HCT116 (cell line): ENCODE measurements at regions not wholly inside any gene's neighbourhood (a gene's known extent, or its start where the extent isn't known, plus 50 kb on each side); places are given as distances from the start of the nearest gene placed in this dataset.
A peak's percentile ranks its signal among the peaks of the same experiment; 100 is the strongest.

Source experiments
- ATAC-seq: fragments of 200-7000 bp; cut with Tn5 transposase; 2 replicates; pipeline ENCODE4 v1.9.1; 2020; ENCODE audit warnings: mild to moderate bottlenecking, moderate library complexity
- BruUV-seq: library from RNA; stranded (reverse); fragments of 400-500 nt; replicated peaks from 2 replicates; lab custom pipeline; 2021; lab: Mats Ljungman, UMichigan
- CTCF ChIA-PET: fragments of 300-600 bp; sonication (Branson Sonifier 250); formaldehyde crosslinking; loops from one replicate; lab custom pipeline; 2021; ENCODE audit warnings: antibody characterized with exemption; lab: Charles Lee
- POLR2A ChIA-PET: fragments of 300-600, 350-600 bp; sonication (Branson Sonifier 250); formaldehyde crosslinking; loops from one replicate; lab custom pipeline; 2021; ENCODE audit warnings: antibody characterized with exemption; lab: Charles Lee
- RAD21 ChIA-PET, 2 experiments: fragments of 300-600 bp; sonication (Branson Sonifier 250); formaldehyde crosslinking; loops; one replicate each; lab custom pipeline; 2023; ENCODE audit warnings: low total read pairs in 2 of 2; ENCODE audit not compliant: uncharacterized antibody in 2 of 2, unreplicated experiment in 2 of 2, low non-redundant PET in 1 of 2; lab: Charles Lee
- DNase-seq: peaks from one replicate; pipeline ENCODE4 v3.0.0-alpha.2; 2010; ENCODE audit warnings: low read depth, low spot score
- H2AFZ ChIP-seq: fragments of 200-600 bp; shearing (Covaris generic), sonication (generic); 2 replicates; pipeline ENCODE4 v1.6.1; 2017; ENCODE audit warnings: low read depth, mixed run types, mixed read lengths, antibody characterized with exemption, low read length; ENCODE audit not compliant: poor library complexity, severe bottlenecking
- H3K27ac ChIP-seq: 2 replicates; pipeline ENCODE4 v1.5.1; 2012; ENCODE audit warnings: low read depth, low read length
- H3K27me3 ChIP-seq: fragments of 200-600 bp; sonication (generic); 2 replicates; pipeline ENCODE4 v1.6.1; 2016; ENCODE audit warnings: mixed run types, low read length, mixed read lengths; ENCODE audit not compliant: insufficient read depth
- H3K36me3 ChIP-seq, 2 experiments: fragments of 200-500 bp in 1 of 2; fragments of 200-600 bp in 1 of 2; sonication (Bioruptor generic) in 1 of 2; sonication (generic) in 1 of 2; 2 replicates each; pipeline versions ENCODE4 v1.5.1 to v1.6.1; 2014 to 2016; ENCODE audit warnings: low read length in 2 of 2, inconsistent platforms in 1 of 2, mixed read lengths in 1 of 2, mixed run types in 1 of 2; ENCODE audit not compliant: insufficient read depth in 2 of 2, control insufficient read depth in 1 of 2
- H3K4me1 ChIP-seq, 2 experiments: fragments of 200-600 bp in 1 of 2; sonication (generic) in 1 of 2; 2 replicates each; pipeline versions ENCODE4 v1.5.1 to v1.6.1; 2012 to 2017; ENCODE audit warnings: low read length in 2 of 2, inconsistent platforms in 1 of 2, mild to moderate bottlenecking in 1 of 2, mixed read lengths in 1 of 2, mixed run types in 1 of 2, moderate library complexity in 1 of 2; ENCODE audit not compliant: insufficient read depth in 2 of 2, control insufficient read depth in 1 of 2
- H3K4me2 ChIP-seq: fragments of 200-600 bp; sonication (generic); 2 replicates; pipeline ENCODE4 v1.6.1; 2017; ENCODE audit warnings: mixed run types, low read length, mixed read lengths
- H3K4me3 ChIP-seq, 2 experiments: fragments of 200-600 bp in 1 of 2; sonication (generic) in 1 of 2; replicated peaks in 1 of 2; 2 replicates each; pipeline ENCODE4 v1.5.1; 2011 to 2016; ENCODE audit warnings: low read length in 2 of 2, control low read depth in 1 of 2, low read depth in 1 of 2, mild to moderate bottlenecking in 1 of 2, mixed read lengths in 1 of 2, mixed run types in 1 of 2
- H3K79me2 ChIP-seq: fragments of 200-600 bp; sonication (generic); 2 replicates; pipeline ENCODE4 v1.6.1; 2017; ENCODE audit warnings: mild to moderate bottlenecking, mixed run types, low read length, moderate library complexity, mixed read lengths; ENCODE audit not compliant: insufficient read depth
- H3K9ac ChIP-seq: fragments of 200-600 bp; sonication (generic); 2 replicates; pipeline ENCODE4 v1.6.1; 2016; ENCODE audit warnings: low read length, mixed read lengths
- H3K9me2 ChIP-seq: fragments of 200-600 bp; sonication (generic), shearing (Covaris generic); 2 replicates; pipeline ENCODE4 v1.6.1; 2017; ENCODE audit warnings: mixed run types, mild to moderate bottlenecking, moderate library complexity; ENCODE audit not compliant: insufficient read depth
- H3K9me3 ChIP-seq, 2 experiments: fragments of 200-500 bp in 1 of 2; fragments of 200-600 bp in 1 of 2; sonication (Bioruptor generic) in 1 of 2; sonication (generic) in 1 of 2; 2 replicates each; pipeline ENCODE4 v1.6.1; 2014 to 2017; ENCODE audit warnings: low read length in 2 of 2, mixed read lengths in 2 of 2, inconsistent platforms in 1 of 2, low read depth in 1 of 2, mild to moderate bottlenecking in 1 of 2, mixed run types in 1 of 2, moderate library complexity in 1 of 2; ENCODE audit not compliant: control insufficient read depth in 1 of 2, insufficient read depth in 1 of 2
- H4K20me1 ChIP-seq: fragments of 200-600 bp; sonication (generic), shearing (Covaris generic); 2 replicates; pipeline ENCODE4 v1.6.1; 2017; ENCODE audit warnings: mixed run types, mild to moderate bottlenecking, moderate library complexity; ENCODE audit not compliant: insufficient read depth
- CBX3 ChIP-seq: IDR thresholded peaks from 2 replicates; pipeline ENCODE4 v1.6.1; 2012; ENCODE audit warnings: low read depth
- CEBPB ChIP-seq: IDR thresholded peaks from 2 replicates; pipeline ENCODE4 v1.6.1; 2012; ENCODE audit warnings: low read depth
- ELF1 ChIP-seq: IDR thresholded peaks from 2 replicates; pipeline ENCODE4 v1.6.1; 2012; ENCODE audit warnings: low read depth, borderline replicate concordance
- EZH2 ChIP-seq: fragments of 200-600 bp; sonication (generic); IDR thresholded peaks from 2 replicates; pipeline ENCODE4 v1.6.1; 2017; ENCODE audit warnings: antibody characterized with exemption, mixed run types
- EZH2phosphoT487 ChIP-seq: fragments of 200-600 bp; IDR thresholded peaks from 2 replicates; pipeline ENCODE4 v1.6.1; 2018; ENCODE audit warnings: antibody characterized with exemption, borderline replicate concordance
- JUND ChIP-seq: IDR thresholded peaks from 2 replicates; pipeline ENCODE4 v1.6.1; 2012
- POLR2AphosphoS5 ChIP-seq: IDR thresholded peaks from 2 replicates; pipeline ENCODE4 v1.6.1; 2011; ENCODE audit warnings: mild to moderate bottlenecking, low read depth, low read length, moderate library complexity
- REST ChIP-seq: IDR thresholded peaks from 2 replicates; pipeline ENCODE4 v1.6.1; 2012; ENCODE audit warnings: low read depth
- SIN3A ChIP-seq: IDR thresholded peaks from 2 replicates; pipeline ENCODE4 v1.6.1; 2012; ENCODE audit warnings: low read depth
- SP1 ChIP-seq: IDR thresholded peaks from 2 replicates; pipeline ENCODE4 v1.6.1; 2012; ENCODE audit warnings: low read depth
- SRF ChIP-seq: IDR thresholded peaks from 2 replicates; pipeline ENCODE4 v1.6.1; 2012; ENCODE audit warnings: low read depth
- TCF7L2 ChIP-seq: IDR thresholded peaks from 2 replicates; pipeline ENCODE4 v1.7.0; 2011; ENCODE audit warnings: borderline replicate concordance, inconsistent platforms; ENCODE audit not compliant: insufficient read depth, insufficient read length; ENCODE audit errors: extremely low read depth
- YY1 ChIP-seq: IDR thresholded peaks from 2 replicates; pipeline ENCODE4 v1.6.1; 2011; ENCODE audit warnings: low read length, low read depth, moderate library complexity, mild to moderate bottlenecking; ENCODE audit not compliant: insufficient replicate concordance; ENCODE audit errors: extremely low read depth
- ZNF274 ChIP-seq: fragments of 200-500 bp; sonication (Bioruptor generic); IDR thresholded peaks from 2 replicates; pipeline ENCODE4 v1.6.1; 2014; ENCODE audit warnings: mild to moderate bottlenecking, low read depth, low read length, inconsistent platforms
- intact Hi-C: fragments of 100-400 bp; cut with micrococcal nuclease; formaldehyde crosslinking; loops from 2 replicates; pipeline ENCODE4 v1.10.0; 2022
- TF ChIP-seq, protein P1 (sequence below): IDR thresholded peaks from 2 replicates; pipeline ENCODE4 v1.6.1; 2012

- Histone ChIP-seq H3K27me3 (no peaks in the 10 kb centered on the region), H4K20me1 (no peaks in the 10 kb centered on the region), H3K9ac (no peak overlapping the region), H3K27ac (no peak overlapping the region), H3K4me3 (no peak overlapping the region), H3K9me2 (no peaks in the 10 kb centered on the region), H2AFZ (no peak overlapping the region), H3K4me2 (peak overlapping the region; percentile 11; the same call in 1 of the 2 replicates), H3K79me2 (no peaks in the 10 kb centered on the region), H3K4me1 (peaks cover 0 to 11% of the 10 kb centered on the region in 2 experiments; a peak in 1 of 4 replicates), H3K36me3 (no peaks in the 10 kb centered on the region), H3K9me3 (no peaks in the 10 kb centered on the region)
- RAD21 ChIA-PET, result no interaction called here
- intact Hi-C loops, result loop anchor here (5.0 to 10.0 kb wide), 2 partner anchors 518 to 1650 kb away; no protein-coding TSS in a partner anchor
- BruUV-seq, result no TSS peak
- TF ChIP-seq REST (peak; percentile 38), EZH2 (no peak)
- ATAC-seq (no peak), DNase-seq (no peak)
- POLR2A ChIA-PET, result no interaction called here
- CTCF ChIA-PET, result no interaction called here
Observed at GRCh38 chr7:135802697-135803096, 54.1 kb upstream of the FAM180A start.

GRCh38 chr7:135801877-135802276 is 53.3 kb upstream of the FAM180A start:
- Histone ChIP-seq H4K20me1 (no peaks in the 10 kb centered on the region), H3K27me3 (no peaks in the 10 kb centered on the region), H3K9me3 (no peaks in the 10 kb centered on the region), H3K9ac (no peak overlapping the region), H3K9me2 (no peaks in the 10 kb centered on the region), H3K79me2 (no peaks in the 10 kb centered on the region), H3K4me1 (peaks cover 0 to 11% of the 10 kb centered on the region in 2 experiments; a peak in 1 of 4 replicates), H3K27ac (no peak overlapping the region), H3K4me2 (no peak overlapping the region)
- intact Hi-C loops, result loop anchor here (1.0 to 10.0 kb wide), 4 partner anchors 207 to 1790 kb away; no protein-coding TSS in a partner anchor
- CTCF ChIA-PET, result no interaction called here
- DNase-seq (no peak), ATAC-seq (no peak)
- TF ChIP-seq EZH2 (no peak), JUND (no peak), CBX3 (no peak), POLR2AphosphoS5 (no peak), CEBPB (no peak), TCF7L2 (no peak), ZNF274 (no peak), SP1 (no peak), EZH2phosphoT487 (no peak), YY1 (no peak), SRF (no peak), SIN3A (no peak), ELF1 (no peak)
- TF ChIP-seq, protein P1, sequence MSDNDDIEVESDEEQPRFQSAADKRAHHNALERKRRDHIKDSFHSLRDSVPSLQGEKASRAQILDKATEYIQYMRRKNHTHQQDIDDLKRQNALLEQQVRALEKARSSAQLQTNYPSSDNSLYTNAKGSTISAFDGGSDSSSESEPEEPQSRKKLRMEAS, result no peak
- TF ChIP-seq, all 23 proteins: peak for 0
- no peaks in the 10 kb centered on the region for H3K36me3 ChIP-seq
- POLR2A ChIA-PET, result no interaction called here
- BruUV-seq, result no TSS peak
- no peak overlapping the region for H2AFZ ChIP-seq
- RAD21 ChIA-PET, result no interaction called here
- H3K4me3 ChIP-seq, result no peak overlapping the region
